CD14-positive monocyte (primary cell): ENCODE measurements at regions not wholly inside any gene's neighbourhood (a gene's known extent, or its start where the extent isn't known, plus 50 kb on each side); places are given as distances from the start of the nearest gene placed in this dataset.

Source experiments
- DNase-seq, 3 donors: peaks; one replicate each; pipeline ENCODE4 v3.0.0-alpha.2; 2011 to 2022
- H2AFZ ChIP-seq: 2 replicates; pipeline ENCODE4 v1.6.0; 2012; ENCODE audit warnings: mild to moderate bottlenecking, low read depth, low read length, inconsistent platforms; ENCODE audit not compliant: insufficient read depth, poor library complexity, severe bottlenecking
- H3K27ac ChIP-seq, 2 donors: 1 replicate in 1 of 2; 2 replicates in 1 of 2; pipeline ENCODE4 v1.5.1; 2012 to 2013; ENCODE audit warnings: low read length in 2 of 2, control low read depth in 1 of 2, inconsistent platforms in 1 of 2, low read depth in 1 of 2, mild to moderate bottlenecking in 1 of 2
- H3K27me3 ChIP-seq, 2 donors: one replicate each; pipeline versions ENCODE4 v1.6.0 to v1.6.1; 2011 to 2013; ENCODE audit warnings: low read length in 2 of 2; ENCODE audit not compliant: control insufficient read depth in 2 of 2, insufficient read depth in 2 of 2
- H3K36me3 ChIP-seq, 2 donors: replicated peaks in 1 of 2; 1 replicate in 1 of 2; 2 replicates in 1 of 2; pipeline versions ENCODE4 v1.5.1 to v1.6.1; 2012 to 2013; ENCODE audit warnings: low read length in 2 of 2, control low read depth in 1 of 2, inconsistent platforms in 1 of 2, mild to moderate bottlenecking in 1 of 2; ENCODE audit not compliant: insufficient read depth in 2 of 2, control insufficient read depth in 1 of 2
- H3K4me1 ChIP-seq, 2 donors: 1 replicate in 1 of 2; 2 replicates in 1 of 2; pipeline versions ENCODE4 v1.5.1 to v1.6.1; 2012 to 2013; ENCODE audit warnings: low read length in 2 of 2, control low read depth in 1 of 2, inconsistent platforms in 1 of 2, mild to moderate bottlenecking in 1 of 2, moderate library complexity in 1 of 2; ENCODE audit not compliant: insufficient read depth in 2 of 2, control insufficient read depth in 1 of 2
- H3K4me2 ChIP-seq: replicated peaks from 2 replicates; pipeline ENCODE3; 2012; ENCODE audit warnings: low read length, moderate library complexity, mild to moderate bottlenecking; ENCODE audit not compliant: poor library complexity, severe bottlenecking; ENCODE audit errors: extremely low read depth
- H3K4me3 ChIP-seq, 3 experiments: fragments of 200-600 bp in 1 of 3; sonication (generic) in 1 of 3; replicated peaks in 1 of 3; 1 replicate in 2 of 3; 2 replicates in 1 of 3; pipeline ENCODE4 v1.5.1; 2011 to 2013; ENCODE audit warnings: low read length in 3 of 3, mild to moderate bottlenecking in 3 of 3, control low read depth in 2 of 3, low read depth in 2 of 3, inconsistent platforms in 1 of 3, moderate library complexity in 1 of 3
- H3K79me2 ChIP-seq: 2 replicates; pipeline ENCODE4 v1.6.0; 2012; ENCODE audit warnings: mild to moderate bottlenecking, control low read depth, inconsistent platforms, low read length, moderate library complexity; ENCODE audit not compliant: insufficient read depth
- H3K9ac ChIP-seq: 2 replicates; pipeline ENCODE4 v1.6.0; 2017; ENCODE audit warnings: low read length, mild to moderate bottlenecking; ENCODE audit not compliant: insufficient read depth, poor library complexity, severe bottlenecking
- H3K9me3 ChIP-seq, 2 donors: replicated peaks in 1 of 2; 1 replicate in 1 of 2; 2 replicates in 1 of 2; pipeline versions ENCODE4 v1.5.1 to v1.6.1; 2012 to 2013; ENCODE audit warnings: low read length in 2 of 2, control low read depth in 1 of 2; ENCODE audit not compliant: control insufficient read depth in 1 of 2, insufficient read depth in 1 of 2
- H4K20me1 ChIP-seq: 2 replicates; pipeline ENCODE4 v1.6.0; 2012; ENCODE audit warnings: mild to moderate bottlenecking, low read length, control low read depth, moderate library complexity; ENCODE audit not compliant: insufficient read depth
- H3K27ac Mint-ChIP-seq, 7 donors: one replicate each; pipeline ENCODE4 v1.8.0; 2020; ENCODE audit warnings: mild to moderate bottlenecking in 7 of 7, mixed read lengths in 7 of 7, moderate library complexity in 6 of 7, inconsistent platforms in 2 of 7
- H3K27me3 Mint-ChIP-seq, 3 donors: one replicate each; pipeline ENCODE4 v1.8.0; 2021 to 2022; ENCODE audit warnings: low read depth in 3 of 3, mild to moderate bottlenecking in 3 of 3, mixed read lengths in 3 of 3, moderate library complexity in 3 of 3, inconsistent platforms in 1 of 3
- H3K36me3 Mint-ChIP-seq, 2 donors: one replicate each; pipeline ENCODE4 v1.8.0; 2020; ENCODE audit warnings: mixed read lengths in 2 of 2, inconsistent platforms in 1 of 2, mild to moderate bottlenecking in 1 of 2
- H3K4me1 Mint-ChIP-seq: one replicate; pipeline ENCODE4 v1.8.0; 2020; ENCODE audit warnings: mild to moderate bottlenecking, mixed read lengths
- H3K4me3 Mint-ChIP-seq, 2 donors: one replicate each; pipeline ENCODE4 v1.8.0; 2020; ENCODE audit warnings: mild to moderate bottlenecking in 2 of 2, mixed read lengths in 2 of 2, moderate library complexity in 1 of 2
- H3K9me3 Mint-ChIP-seq, 7 donors: one replicate each; pipeline ENCODE4 v1.8.0; 2020 to 2022; ENCODE audit warnings: mixed read lengths in 7 of 7, mild to moderate bottlenecking in 6 of 7, moderate library complexity in 6 of 7, inconsistent platforms in 2 of 7
- CTCF ChIP-seq: fragments of 200-600 bp; IDR thresholded peaks from one replicate; pipeline ENCODE4 v1.8.0; 2022; ENCODE audit warnings: antibody characterized with exemption, mild to moderate bottlenecking
- WGBS: methylation state at CpG from one replicate; pipeline ENCODE4 v1.1.5; 2013; ENCODE audit warnings: missing lambda C conversion rate; ENCODE audit not compliant: insufficient coverage; 5-methylcytosine and 5-hydroxymethylcytosine counted together
- intact Hi-C, 2 donors: fragments of 100-400 bp; cut with micrococcal nuclease; formaldehyde crosslinking; loops; one replicate each; pipeline versions ENCODE4 v1.15.0 to v1.15.1; 2023

GRCh38 chr3:159660901-159661300 is 327.7 kb upstream of the IL12A start:
- no peaks in the 10 kb centered on the region for H3K36me3 Mint-ChIP-seq
- H3K9me3 Mint-ChIP-seq: peaks cover 3 to 14% (median 7%) of the 10 kb centered on the region in 7 donors
- Histone ChIP-seq H3K27ac (no peak overlapping the region), H2AFZ (no peak overlapping the region), H3K36me3 (no peaks in the 10 kb centered on the region), H3K4me3 (no peak overlapping the region), H3K9ac (no peak overlapping the region), H3K79me2 (no peaks in the 10 kb centered on the region), H4K20me1 (no peaks in the 10 kb centered on the region), H3K4me1 (no peaks in the 10 kb centered on the region), H3K9me3 (no peaks in the 10 kb centered on the region), H3K27me3 (no peaks in the 10 kb centered on the region), H3K4me2 (no peak overlapping the region)
- H3K4me3 Mint-ChIP-seq: no peak overlapping the region
- no peaks in the 10 kb centered on the region for H3K4me1 Mint-ChIP-seq
- intact Hi-C loops: no loop called here
- no CpG with 5 or more reads among the region's 1 CpG for WGBS
- no peak for DNase-seq
- H3K27me3 Mint-ChIP-seq: peaks cover 0 to 3% (median 2%) of the 10 kb centered on the region in 3 donors
- no peak overlapping the region for H3K27ac Mint-ChIP-seq
- no peak for TF ChIP-seq CTCF

DNA sequence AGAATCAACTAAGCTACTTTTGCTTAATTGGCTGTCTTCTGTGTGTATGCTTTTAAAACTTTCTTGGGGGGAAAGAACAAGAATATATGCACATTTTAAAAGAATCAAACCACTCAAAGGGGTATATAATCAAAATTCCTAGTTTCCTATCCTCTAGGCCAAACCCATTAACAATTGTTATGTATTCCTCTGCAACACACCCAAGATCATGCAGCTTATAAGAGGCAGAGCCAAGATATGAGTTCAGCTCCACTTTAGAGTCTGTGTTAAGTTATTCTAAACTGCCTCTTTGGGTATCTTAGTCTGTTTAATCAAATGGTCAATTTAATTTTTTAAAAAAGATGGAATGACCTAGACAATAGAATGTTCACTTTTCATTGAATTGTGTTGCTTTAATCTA is 326.1 kb upstream of the IL12A start:
- no peaks in the 10 kb centered on the region for H3K36me3 Mint-ChIP-seq
- no peaks in the 10 kb centered on the region for H3K27me3 ChIP-seq
- no peaks in the 10 kb centered on the region for H3K9me3 ChIP-seq
- no peaks in the 10 kb centered on the region for H3K4me1 ChIP-seq
- no peak overlapping the region for H3K4me3 ChIP-seq
- no peak overlapping the region for H3K27ac Mint-ChIP-seq
- no peaks in the 10 kb centered on the region for H4K20me1 ChIP-seq
- H3K27ac ChIP-seq: no peak overlapping the region
- H3K27me3 Mint-ChIP-seq: peaks cover 2 to 3% (median 2%) of the 10 kb centered on the region in 3 donors
- no peak for TF ChIP-seq CTCF
- no peaks in the 10 kb centered on the region for H3K4me1 Mint-ChIP-seq
- no peak overlapping the region for H3K9ac ChIP-seq
- intact Hi-C loops: no loop called here
- no peaks in the 10 kb centered on the region for H3K79me2 ChIP-seq
- peaks cover 3 to 14% (median 7%) of the 10 kb centered on the region in 7 donors for H3K9me3 Mint-ChIP-seq
- H3K4me2 ChIP-seq: no peak overlapping the region
- no peak for DNase-seq
- H2AFZ ChIP-seq: no peak overlapping the region
- H3K36me3 ChIP-seq: no peaks in the 10 kb centered on the region
- no peak overlapping the region for H3K4me3 Mint-ChIP-seq
